Natural killer cell treated with Interleukin-12 subunit alpha and Interleukin-12 subunit beta and Interleukin-15 and Interleukin-18, amount 100 ng/mL, for 72 hours (primary cell): ENCODE measurements at regions not wholly inside any gene's neighbourhood (a gene's known extent, or its start where the extent isn't known, plus 50 kb on each side); places are given as distances from the start of the nearest gene placed in this dataset.

ENCODE experiments used
- ATAC-seq, 2 donors: fragments of 150-1000 bp; cut with Tn5 transposase in 1 of 2; sonication (Bioruptor Pico), chemical (Tn5 transposase) in 1 of 2; 2 replicates each; pipeline ENCODE4 v1.10.0; 2021
- DNase-seq: peaks from one replicate; pipeline ENCODE4 v3.0.0; 2022; ENCODE audit warnings: low spot score
- H3K27ac Mint-ChIP-seq, 2 donors: 1 replicate in 1 of 2; 2 replicates in 1 of 2; pipeline ENCODE4 v1.8.0; 2022; ENCODE audit warnings: mixed read lengths in 2 of 2, mild to moderate bottlenecking in 1 of 2, moderate library complexity in 1 of 2
- H3K27me3 Mint-ChIP-seq, 2 donors: 1 replicate in 1 of 2; 2 replicates in 1 of 2; pipeline ENCODE4 v1.8.0; 2022; ENCODE audit warnings: mixed read lengths in 2 of 2
- H3K36me3 Mint-ChIP-seq: one replicate; pipeline ENCODE4 v1.8.0; 2022; ENCODE audit warnings: mixed read lengths
- H3K4me1 Mint-ChIP-seq, 2 donors: 1 replicate in 1 of 2; 2 replicates in 1 of 2; pipeline ENCODE4 v1.8.0; 2022; ENCODE audit warnings: low read depth in 2 of 2, mixed read lengths in 2 of 2, mild to moderate bottlenecking in 1 of 2
- H3K4me3 Mint-ChIP-seq: one replicate; pipeline ENCODE4 v1.8.0; 2022; ENCODE audit warnings: mixed read lengths
- H3K9me3 Mint-ChIP-seq: 2 replicates; pipeline ENCODE4 v1.8.0; 2022; ENCODE audit warnings: mixed read lengths

GRCh38 chr1:117678246-117678977 is 72.6 kb downstream of the TENT5C start:
- Mint-ChIP-seq H3K4me3 (no peak overlapping the region), H3K27me3 (no peaks in the 10 kb centered on the region), H3K27ac (peak overlapping the region in 1 of 2 donors; percentile 26), H3K4me1 (peaks cover 14 to 19% of the 10 kb centered on the region in 2 donors), H3K36me3 (no peaks in the 10 kb centered on the region), H3K9me3 (no peaks in the 10 kb centered on the region)
- no peak for DNase-seq
- no peak for ATAC-seq

- H3K4me1 Mint-ChIP-seq = peaks cover 6 to 10% of the 10 kb centered on the region in 2 donors
- ATAC-seq (no peak), DNase-seq (no peak)
- H3K4me3 Mint-ChIP-seq = no peak overlapping the region
- peak overlapping the region in 1 of 2 donors; percentile 26 for H3K27ac Mint-ChIP-seq
- no peaks in the 10 kb centered on the region for H3K36me3 Mint-ChIP-seq
- no peaks in the 10 kb centered on the region for H3K9me3 Mint-ChIP-seq
- no peaks in the 10 kb centered on the region for H3K27me3 Mint-ChIP-seq
These were observed 73.5 kb downstream of the TENT5C start for GRCh38 chr1:117679299-117679698.

GRCh38 chr1:117679868-117680267 is 74.0 kb downstream of the TENT5C start:
- Mint-ChIP-seq H3K36me3 (no peaks in the 10 kb centered on the region), H3K4me3 (no peak overlapping the region), H3K4me1 (peaks cover under 1 to 5% of the 10 kb centered on the region in 2 donors), H3K27me3 (peaks cover 0 to 2% of the 10 kb centered on the region in 2 donors), H3K9me3 (no peaks in the 10 kb centered on the region), H3K27ac (no peak overlapping the region)
- DNase-seq = no peak
- ATAC-seq = no peak

- ATAC-seq = no peak
- DNase-seq = no peak
- no peak overlapping the region for H3K27ac Mint-ChIP-seq
- H3K4me1 Mint-ChIP-seq = peaks cover 0 to 5% of the 10 kb centered on the region in 2 donors
- no peaks in the 10 kb centered on the region for H3K36me3 Mint-ChIP-seq
- H3K9me3 Mint-ChIP-seq = no peaks in the 10 kb centered on the region
- H3K4me3 Mint-ChIP-seq = no peak overlapping the region
- H3K27me3 Mint-ChIP-seq = peaks cover 0 to 3% of the 10 kb centered on the region in 2 donors
These were observed 74.6 kb downstream of the TENT5C start for GRCh38 chr1:117680316-117681002.

GRCh38 chr1:117681093-117681900 is 75.4 kb downstream of the TENT5C start:
- Mint-ChIP-seq H3K4me3 (no peak overlapping the region), H3K27ac (no peak overlapping the region), H3K9me3 (no peaks in the 10 kb centered on the region), H3K4me1 (peaks cover 0 to 5% of the 10 kb centered on the region in 2 donors), H3K36me3 (no peaks in the 10 kb centered on the region), H3K27me3 (peaks cover 0 to 3% of the 10 kb centered on the region in 2 donors)
- ATAC-seq = no peak
- no peak for DNase-seq

- ATAC-seq = no peak
- no peak overlapping the region for H3K4me3 Mint-ChIP-seq
- H3K36me3 Mint-ChIP-seq = no peaks in the 10 kb centered on the region
- H3K4me1 Mint-ChIP-seq = peaks cover 0 to 5% of the 10 kb centered on the region in 2 donors
- H3K27ac Mint-ChIP-seq = no peak overlapping the region
- H3K27me3 Mint-ChIP-seq = peaks cover 0 to 3% of the 10 kb centered on the region in 2 donors
- no peak for DNase-seq
- H3K9me3 Mint-ChIP-seq = no peaks in the 10 kb centered on the region
These were observed 76.0 kb downstream of the TENT5C start for GRCh38 chr1:117681901-117682250.

GRCh38 chr1:117682372-117682771 is 76.5 kb downstream of the TENT5C start:
- ATAC-seq (no peak), DNase-seq (no peak)
- peak overlapping the region in 1 of 2 donors; percentile 17 for H3K27ac Mint-ChIP-seq
- H3K9me3 Mint-ChIP-seq = no peaks in the 10 kb centered on the region
- peaks cover 0 to 3% of the 10 kb centered on the region in 2 donors for H3K27me3 Mint-ChIP-seq
- H3K36me3 Mint-ChIP-seq = no peaks in the 10 kb centered on the region
- no peak overlapping the region for H3K4me3 Mint-ChIP-seq
- H3K4me1 Mint-ChIP-seq = peaks cover 0 to 5% of the 10 kb centered on the region in 2 donors

GRCh38 chr1:117683571-117684285 is 77.9 kb downstream of the TENT5C start:
- H3K4me1 Mint-ChIP-seq = no peaks in the 10 kb centered on the region
- H3K27ac Mint-ChIP-seq = no peak overlapping the region
- no peak overlapping the region for H3K4me3 Mint-ChIP-seq
- H3K9me3 Mint-ChIP-seq = no peaks in the 10 kb centered on the region
- H3K27me3 Mint-ChIP-seq = peaks cover 2 to 5% of the 10 kb centered on the region in 2 donors
- no peaks in the 10 kb centered on the region for H3K36me3 Mint-ChIP-seq
- ATAC-seq (no peak), DNase-seq (no peak)

GRCh38 chr1:117685936-117686806 is 80.3 kb downstream of the TENT5C start:
- ATAC-seq (no peak), DNase-seq (no peak)
- no peaks in the 10 kb centered on the region for H3K36me3 Mint-ChIP-seq
- H3K4me3 Mint-ChIP-seq = no peak overlapping the region
- H3K4me1 Mint-ChIP-seq = no peaks in the 10 kb centered on the region
- H3K9me3 Mint-ChIP-seq = no peaks in the 10 kb centered on the region
- H3K27ac Mint-ChIP-seq = no peak overlapping the region
- H3K27me3 Mint-ChIP-seq = peaks cover 9 to 11% of the 10 kb centered on the region in 2 donors

- H3K9me3 Mint-ChIP-seq = no peaks in the 10 kb centered on the region
- peaks cover 11 to 12% of the 10 kb centered on the region in 2 donors for H3K27me3 Mint-ChIP-seq
- H3K27ac Mint-ChIP-seq = no peak overlapping the region
- no peaks in the 10 kb centered on the region for H3K4me1 Mint-ChIP-seq
- H3K36me3 Mint-ChIP-seq = no peaks in the 10 kb centered on the region
- no peak for ATAC-seq
- no peak for DNase-seq
- no peak overlapping the region for H3K4me3 Mint-ChIP-seq
These were observed 81.1 kb downstream of the TENT5C start for GRCh38 chr1:117686907-117687306.

GRCh38 chr1:117689997-117690625 is 84.3 kb downstream of the TENT5C start:
- DNase-seq = no peak
- no peaks in the 10 kb centered on the region for H3K9me3 Mint-ChIP-seq
- peaks cover 18 to 20% of the 10 kb centered on the region in 2 donors for H3K27me3 Mint-ChIP-seq
- H3K36me3 Mint-ChIP-seq = no peaks in the 10 kb centered on the region
- H3K4me3 Mint-ChIP-seq = no peak overlapping the region
- H3K4me1 Mint-ChIP-seq = no peaks in the 10 kb centered on the region
- ATAC-seq = no peak
- H3K27ac Mint-ChIP-seq = no peak overlapping the region

GRCh38 chr1:117691942-117692341 is 86.1 kb downstream of the TENT5C start:
- no peaks in the 10 kb centered on the region for H3K4me1 Mint-ChIP-seq
- peaks cover 20 to 21% of the 10 kb centered on the region in 2 donors for H3K27me3 Mint-ChIP-seq
- H3K27ac Mint-ChIP-seq = no peak overlapping the region
- H3K4me3 Mint-ChIP-seq = no peak overlapping the region
- ATAC-seq (no peak), DNase-seq (no peak)
- no peaks in the 10 kb centered on the region for H3K9me3 Mint-ChIP-seq
- no peaks in the 10 kb centered on the region for H3K36me3 Mint-ChIP-seq
